GM12872 (cell line): ENCODE measurements at regions not wholly inside any gene's neighbourhood (a gene's known extent, or its start where the extent isn't known, plus 50 kb on each side); places are given as distances from the start of the nearest gene placed in this dataset.

ENCODE experiments used
- TF ChIP-seq, protein P1 (sequence below): IDR thresholded peaks from 3 replicates; pipeline ENCODE4 v1.5.1; 2011; ENCODE audit warnings: low read depth, mild to moderate bottlenecking, low read length, moderate library complexity; ENCODE audit not compliant: insufficient read depth

DNA sequence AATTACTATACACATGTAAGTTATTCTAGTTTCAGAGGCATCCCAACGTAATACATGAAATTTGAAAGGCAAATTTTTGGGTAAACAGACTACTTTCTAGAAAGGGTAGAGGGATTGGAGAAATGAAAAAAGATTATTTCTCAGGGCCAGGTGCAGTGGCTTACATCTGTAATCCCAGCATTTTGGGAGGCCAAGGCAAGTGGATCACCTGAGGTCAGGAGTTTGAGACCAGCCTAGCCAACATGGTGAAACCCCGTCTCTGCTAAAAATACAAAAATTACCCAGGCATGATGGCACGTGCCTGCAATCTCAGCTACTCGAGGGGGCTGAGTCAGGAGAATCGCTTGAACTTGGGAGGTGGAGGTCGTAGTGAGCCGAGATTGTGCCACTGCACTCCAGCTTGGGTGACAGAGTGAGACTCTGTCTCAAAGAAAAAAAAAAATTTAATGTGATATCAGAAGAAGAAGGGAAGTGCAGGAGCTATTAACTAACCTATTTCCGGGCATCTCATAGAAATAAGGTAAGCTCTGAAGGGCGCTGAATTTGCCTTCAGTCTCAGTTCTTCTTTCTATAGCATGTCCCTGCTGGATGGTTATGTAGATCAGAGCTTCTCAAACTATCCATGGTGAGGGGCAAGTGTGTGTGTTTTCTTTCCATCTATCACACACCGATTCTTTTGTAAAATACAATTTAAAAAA, 100.3 kb upstream of the MTHFD1L start:
- TF ChIP-seq, protein P1, sequence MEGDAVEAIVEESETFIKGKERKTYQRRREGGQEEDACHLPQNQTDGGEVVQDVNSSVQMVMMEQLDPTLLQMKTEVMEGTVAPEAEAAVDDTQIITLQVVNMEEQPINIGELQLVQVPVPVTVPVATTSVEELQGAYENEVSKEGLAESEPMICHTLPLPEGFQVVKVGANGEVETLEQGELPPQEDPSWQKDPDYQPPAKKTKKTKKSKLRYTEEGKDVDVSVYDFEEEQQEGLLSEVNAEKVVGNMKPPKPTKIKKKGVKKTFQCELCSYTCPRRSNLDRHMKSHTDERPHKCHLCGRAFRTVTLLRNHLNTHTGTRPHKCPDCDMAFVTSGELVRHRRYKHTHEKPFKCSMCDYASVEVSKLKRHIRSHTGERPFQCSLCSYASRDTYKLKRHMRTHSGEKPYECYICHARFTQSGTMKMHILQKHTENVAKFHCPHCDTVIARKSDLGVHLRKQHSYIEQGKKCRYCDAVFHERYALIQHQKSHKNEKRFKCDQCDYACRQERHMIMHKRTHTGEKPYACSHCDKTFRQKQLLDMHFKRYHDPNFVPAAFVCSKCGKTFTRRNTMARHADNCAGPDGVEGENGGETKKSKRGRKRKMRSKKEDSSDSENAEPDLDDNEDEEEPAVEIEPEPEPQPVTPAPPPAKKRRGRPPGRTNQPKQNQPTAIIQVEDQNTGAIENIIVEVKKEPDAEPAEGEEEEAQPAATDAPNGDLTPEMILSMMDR: no peak

DNA sequence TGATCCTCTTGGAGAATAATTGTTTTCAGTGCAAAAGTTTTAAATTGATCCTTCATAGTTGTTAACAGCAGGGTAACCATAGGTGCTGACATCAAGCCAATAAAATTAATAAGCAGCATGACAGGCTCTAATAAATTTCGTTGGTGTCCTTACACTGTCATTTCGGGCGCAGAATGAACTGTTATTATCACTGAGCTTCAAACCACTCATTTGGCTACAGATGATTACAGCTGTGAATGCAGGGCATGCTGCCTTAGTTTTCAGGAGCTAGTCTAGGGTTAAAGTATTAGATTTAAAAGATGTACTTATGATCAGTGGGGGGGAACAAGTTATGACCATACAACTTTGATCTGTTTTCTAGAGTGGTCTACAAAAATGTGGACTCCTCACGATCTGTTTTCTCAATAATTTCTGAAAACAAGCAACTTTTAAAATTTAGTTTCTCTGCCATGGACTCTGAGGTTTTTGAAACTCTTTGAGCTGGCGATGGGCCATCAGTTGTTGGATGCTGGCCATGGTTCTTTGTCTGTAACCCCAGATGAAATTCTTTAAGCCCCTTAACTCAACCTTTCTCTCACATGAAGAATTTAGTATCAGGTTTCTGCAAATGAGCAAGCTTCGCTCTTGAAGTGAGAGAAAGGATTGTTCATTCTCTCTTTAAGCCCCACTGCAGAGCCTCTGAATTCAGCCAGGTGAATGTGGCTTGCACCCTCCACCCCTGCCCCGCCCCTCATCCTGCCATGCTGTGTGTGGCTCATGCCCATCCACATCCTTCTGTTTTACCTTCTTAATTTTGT, 99.1 kb upstream of the MTHFD1L start:
- TF ChIP-seq, protein P1: no peak

DNA sequence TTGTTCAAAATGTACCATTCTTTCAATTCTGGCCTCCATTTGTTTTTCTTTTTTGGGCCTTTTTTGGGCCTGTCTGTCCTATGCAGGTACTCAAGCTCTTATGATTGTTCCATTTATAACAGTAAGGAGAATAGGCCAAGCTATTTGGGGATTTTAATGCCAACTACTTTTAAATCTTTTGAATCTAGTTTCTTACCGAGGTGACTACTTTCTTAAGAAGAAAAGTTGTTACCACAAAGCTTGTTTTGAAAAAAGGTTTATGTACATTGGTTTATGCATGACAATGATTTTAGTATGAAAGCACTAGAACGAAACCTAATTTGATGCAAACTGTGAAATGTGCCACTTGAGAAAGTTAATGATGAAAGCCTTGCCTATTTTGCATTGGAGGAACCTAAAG, 98.3 kb upstream of the MTHFD1L start:
- TF ChIP-seq, protein P1: no peak

DNA sequence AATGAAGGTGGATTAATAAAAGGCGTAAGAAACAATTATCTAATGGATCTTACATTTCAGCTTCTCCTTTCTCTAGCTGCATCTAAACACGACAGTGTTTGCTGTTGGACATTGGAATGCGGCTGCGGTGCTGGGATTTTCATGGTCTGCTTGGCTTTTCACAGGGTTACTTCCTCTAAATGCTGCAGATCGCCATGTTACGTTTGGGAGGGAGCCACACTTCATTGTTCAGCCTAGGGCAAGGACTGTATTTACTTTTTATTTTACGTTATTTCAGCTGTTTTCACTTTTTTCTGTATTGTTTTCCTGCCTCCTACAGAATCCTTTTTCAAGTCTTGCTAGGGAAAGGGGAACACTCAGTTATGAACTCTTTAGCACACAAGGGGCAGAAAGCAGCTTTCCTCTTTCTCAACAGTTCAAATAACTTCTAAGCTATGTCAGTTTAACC, 97.9 kb upstream of the MTHFD1L start:
- TF ChIP-seq, protein P1: no peak

DNA sequence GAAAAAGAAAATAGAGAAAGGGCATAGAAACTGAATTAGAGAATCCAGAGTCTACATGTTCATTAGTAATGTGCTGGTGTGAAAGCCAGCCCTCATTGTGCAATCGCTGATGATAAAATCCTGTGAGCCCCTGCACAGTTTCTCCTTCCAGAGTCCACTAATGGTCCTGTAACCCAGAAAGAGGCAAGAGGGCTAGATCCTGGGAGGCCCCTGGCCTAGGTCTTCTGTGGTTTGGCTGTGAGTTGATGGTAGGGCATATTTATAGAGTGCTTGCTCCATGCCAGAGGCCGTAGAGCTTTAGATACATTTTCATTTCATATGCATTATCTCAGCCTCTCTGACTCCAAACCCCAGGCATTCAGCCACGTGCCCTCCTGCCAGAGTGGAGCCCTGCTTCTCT, 94.9 kb upstream of the MTHFD1L start:
- TF ChIP-seq, protein P1: no peak

DNA sequence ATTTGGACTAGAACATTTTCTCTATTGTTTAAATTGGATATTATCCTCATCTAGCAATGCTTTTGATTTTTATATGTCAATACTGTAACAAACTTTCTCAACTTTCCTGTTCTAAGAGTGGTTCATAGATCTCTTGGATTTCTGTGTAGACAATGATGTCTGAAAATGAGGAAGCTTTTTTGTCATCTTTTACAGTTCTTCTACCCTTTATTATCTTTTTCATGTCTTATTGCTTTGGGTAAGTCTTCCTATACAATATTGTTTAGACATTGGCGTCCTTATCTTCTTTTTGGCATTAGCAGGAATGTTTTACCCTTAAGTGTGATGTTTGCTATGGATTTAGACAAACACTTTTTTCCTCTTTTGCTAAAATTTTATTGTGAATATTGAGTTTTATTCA, 91.5 kb upstream of the MTHFD1L start:
- TF ChIP-seq, protein P1: no peak

DNA sequence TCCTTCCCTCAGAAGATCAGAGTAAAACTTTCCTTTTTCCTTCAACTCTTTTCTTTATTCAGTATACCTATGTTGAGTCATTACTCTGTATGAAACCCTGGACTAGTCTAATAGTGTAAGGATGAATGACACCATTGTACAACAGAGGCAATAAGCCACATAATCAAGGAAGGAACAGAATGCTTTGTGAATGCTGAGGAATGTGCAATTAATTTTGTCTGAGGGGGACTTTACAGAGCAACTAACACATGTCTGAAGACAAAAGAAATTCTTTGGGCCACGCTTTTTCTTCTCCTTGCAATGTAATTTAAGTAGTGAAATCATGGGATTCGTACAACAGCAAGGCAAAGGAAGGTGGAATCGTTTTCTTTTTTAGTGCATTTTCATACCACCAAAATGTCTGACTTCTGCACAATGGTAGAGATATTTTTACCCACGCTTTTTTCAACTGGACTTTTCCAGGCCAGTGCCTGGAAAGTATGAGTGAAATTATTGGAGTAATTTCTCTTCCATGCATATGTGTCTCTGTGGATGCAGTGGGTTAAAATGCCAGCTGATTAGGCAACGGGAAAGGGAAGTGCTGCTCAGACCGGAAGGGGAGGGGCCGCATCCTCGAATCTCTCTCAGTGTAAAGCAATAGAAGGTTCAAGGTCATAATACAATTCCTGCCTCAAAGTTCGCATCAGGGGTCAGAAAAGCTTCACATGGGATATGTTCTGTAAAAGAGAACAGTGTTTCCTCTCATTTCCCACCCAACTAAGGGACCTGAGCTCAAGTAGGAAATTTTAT, 89.9 kb upstream of the MTHFD1L start:
- TF ChIP-seq, protein P1: no peak
